Panc1 (cell line): ENCODE measurements at regions not wholly inside any gene's neighbourhood (a gene's known extent, or its start where the extent isn't known, plus 50 kb on each side); places are given as distances from the start of the nearest gene placed in this dataset.
"Not testable (repeated sequence)": the region's sequence is repeated elsewhere in the genome, so short reads cannot be mapped to it uniquely, and the experiment has no call there.

Source experiments
- ATAC-seq: fragments of 200-7000 bp; cut with Tn5 transposase; 2 replicates; pipeline ENCODE4 v1.9.1; 2020; ENCODE audit warnings: mild to moderate bottlenecking, moderate library complexity
- BruUV-seq: library from RNA; stranded (reverse); fragments of 400-500 nt; replicated peaks from 2 replicates; lab custom pipeline; 2021; lab: Mats Ljungman, UMichigan
- CTCF ChIA-PET: fragments of 300-600 bp; sonication (Branson Sonifier 250); formaldehyde crosslinking; loops from one replicate; lab custom pipeline; 2022; ENCODE audit warnings: antibody characterized with exemption; lab: Charles Lee
- POLR2A ChIA-PET: fragments of 300-600 bp; sonication (Branson Sonifier 250); formaldehyde crosslinking; loops from one replicate; lab custom pipeline; 2022; ENCODE audit warnings: antibody characterized with exemption; lab: Charles Lee
- DNase-seq: peaks from one replicate; pipeline ENCODE4 v3.0.0-alpha.2; 2010; ENCODE audit warnings: low read depth, low spot score
- H3K27ac ChIP-seq: 2 replicates; pipeline ENCODE4 v1.5.1; 2011; ENCODE audit warnings: mild to moderate bottlenecking, low read length, inconsistent platforms
- H3K27me3 ChIP-seq: fragments of 200-500 bp; sonication (Bioruptor generic); 2 replicates; pipeline ENCODE4 v1.6.0; 2014; ENCODE audit warnings: low read length, inconsistent platforms; ENCODE audit not compliant: control insufficient read depth, insufficient read depth
- H3K36me3 ChIP-seq: fragments of 200-500 bp; sonication (Bioruptor generic); 2 replicates; pipeline ENCODE4 v1.5.1; 2014; ENCODE audit warnings: inconsistent platforms, mild to moderate bottlenecking, low read length, moderate library complexity; ENCODE audit not compliant: control insufficient read depth, insufficient read depth
- H3K4me1 ChIP-seq: 2 replicates; pipeline ENCODE4 v1.5.1; 2011; ENCODE audit warnings: inconsistent platforms, mild to moderate bottlenecking, low read length, moderate library complexity; ENCODE audit not compliant: control insufficient read depth, insufficient read depth
- H3K4me3 ChIP-seq, 2 experiments: 2 replicates each; pipeline ENCODE4 v1.5.1; 2011 to 2012; ENCODE audit warnings: low read depth in 2 of 2, low read length in 2 of 2, mild to moderate bottlenecking in 2 of 2, inconsistent platforms in 1 of 2, moderate library complexity in 1 of 2
- H3K9me3 ChIP-seq: fragments of 200-500 bp; sonication (Bioruptor generic); 2 replicates; pipeline ENCODE4 v1.5.1; 2014; ENCODE audit warnings: low read depth, mild to moderate bottlenecking, inconsistent platforms, low read length, moderate library complexity; ENCODE audit not compliant: control insufficient read depth, insufficient read depth
- CTCF ChIP-seq: fragments of 450-650 bp; IDR thresholded peaks from 2 replicates; pipeline ENCODE4 v1.5.1; 2017; ENCODE audit warnings: mild to moderate bottlenecking
- POLR2AphosphoS5 ChIP-seq: IDR thresholded peaks from 2 replicates; pipeline ENCODE4 v1.6.1; 2012; ENCODE audit warnings: mild to moderate bottlenecking, low read depth, low read length, moderate library complexity
- REST ChIP-seq, 2 experiments: IDR thresholded peaks; 2 replicates each; pipeline ENCODE4 v1.6.1; 2011 to 2012; ENCODE audit warnings: low read depth in 2 of 2, control low read depth in 1 of 2, low read length in 1 of 2, mild to moderate bottlenecking in 1 of 2, moderate library complexity in 1 of 2; ENCODE audit not compliant: insufficient read depth in 1 of 2
- SIN3A ChIP-seq: IDR thresholded peaks from 2 replicates; pipeline ENCODE4 v1.6.1; 2012; ENCODE audit warnings: low read depth, mild to moderate bottlenecking, low read length, moderate library complexity, borderline replicate concordance; ENCODE audit not compliant: insufficient read depth
- TCF7L2 ChIP-seq: IDR thresholded peaks from 2 replicates; pipeline ENCODE4 v1.6.1; 2011; ENCODE audit warnings: mild to moderate bottlenecking, low read depth, low read length, inconsistent platforms
- in situ Hi-C: cut with HindIII; loops from 2 replicates; pipeline ENCODE4 v1.10.0; 2016; ENCODE audit warnings: low sequenced_read_pairs, low pct_unique_long_range_greater_than_20kb
- intact Hi-C: fragments of 100-400 bp; cut with micrococcal nuclease; formaldehyde crosslinking; loops from one replicate; pipeline ENCODE4 v1.10.0; 2022; ENCODE audit not compliant: unreplicated experiment

- H3K36me3 ChIP-seq, H3K4me1 ChIP-seq, intact Hi-C loops, H3K27me3 ChIP-seq, ATAC-seq, H3K27ac ChIP-seq, BruUV-seq, DNase-seq, in situ Hi-C loops, H3K4me3 ChIP-seq, CTCF ChIA-PET, H3K9me3 ChIP-seq, POLR2A ChIA-PET: not testable (repeated sequence)
These were observed 1218.4 kb upstream of the TMEM132C start for GRCh38 chr12:127048525-127048924.

GRCh38 chr12:127051139-127051538, 1215.8 kb upstream of the TMEM132C start:
- POLR2A ChIA-PET, result no interaction called here
- Histone ChIP-seq H3K36me3 (no peaks in the 10 kb centered on the region), H3K9me3 (no peaks in the 10 kb centered on the region), H3K27ac (no peak overlapping the region), H3K4me1 (no peaks in the 10 kb centered on the region), H3K27me3 (no peaks in the 10 kb centered on the region), H3K4me3 (no peak overlapping the region)
- ATAC-seq, result no peak
- CTCF ChIA-PET, result no interaction called here
- BruUV-seq, result no TSS peak
- in situ Hi-C loops (no loop called here), intact Hi-C loops (no loop called here)
- TF ChIP-seq REST (IDR thresholded peaks at IDR 0.05; ENCODE audit: insufficient read depth in 1 of 2, low read depth in 2 of 2, low read length in 1 of 2), result no peak
- TF ChIP-seq CTCF, result no peak
- no peak for TF ChIP-seq POLR2AphosphoS5
- no peak for DNase-seq

GRCh38 chr12:127052511-127053232, 1214.3 kb upstream of the TMEM132C start:
- CTCF ChIA-PET, result no interaction called here
- intact Hi-C loops (no loop called here), in situ Hi-C loops (no loop called here)
- no peak for ATAC-seq
- no peaks in the 10 kb centered on the region for H3K27me3 ChIP-seq
- H3K27ac ChIP-seq, result no peak overlapping the region
- H3K4me1 ChIP-seq, result no peaks in the 10 kb centered on the region
- POLR2A ChIA-PET, result no interaction called here
- TF ChIP-seq SIN3A (no peak), POLR2AphosphoS5 (no peak), REST (IDR thresholded peaks at IDR 0.05; ENCODE audit: insufficient read depth in 1 of 2, low read depth in 2 of 2, low read length in 1 of 2) (no peak), TCF7L2 (no peak), CTCF (no peak)
- DNase-seq, result no peak
- BruUV-seq, result no TSS peak
- no peaks in the 10 kb centered on the region for H3K36me3 ChIP-seq
- no peak overlapping the region for H3K4me3 ChIP-seq
- no peaks in the 10 kb centered on the region for H3K9me3 ChIP-seq
